Renal cortex interstitium (tissue), 11 donors: ENCODE measurements at regions not wholly inside any gene's neighbourhood (a gene's known extent, or its start where the extent isn't known, plus 50 kb on each side); places are given as distances from the start of the nearest gene placed in this dataset.

Experiments
- DNase-seq, 11 donors: peaks; one replicate each; pipeline ENCODE4 v3.0.0-alpha.2; 2013; ENCODE audit warnings: low read depth in 9 of 11, low spot score in 4 of 11; ENCODE audit errors: extremely low read depth in 1 of 11

GRCh38 chr1:116819081-116819480 is 64.9 kb downstream of the CD2 start:
- no peak for DNase-seq

GRCh38 chr1:116820369-116820768 is 66.1 kb downstream of the CD2 start:
- DNase-seq, result no peak

- DNase-seq, result no peak
Measured at GRCh38 chr1:116821763-116822162, 67.5 kb downstream of the CD2 start.

GRCh38 chr1:116824631-116825206 is 70.5 kb downstream of the CD2 start:
- no peak for DNase-seq

GRCh38 chr1:116825207-116825719 is 71.0 kb downstream of the CD2 start:
- DNase-seq, result peak in 2 of 11 donors; percentile 26 to 32

- DNase-seq, result peak in 6 of 11 donors; percentile 20 to 62 (median 41)
Measured at GRCh38 chr1:116825720-116826438, 71.6 kb downstream of the CD2 start.

- no peak for DNase-seq
Measured at GRCh38 chr1:116826818-116827606, 72.8 kb downstream of the CD2 start.

- no peak for DNase-seq
Measured at GRCh38 chr1:116827607-116828105, 73.4 kb downstream of the CD2 start.

- DNase-seq, result no peak
Measured at GRCh38 chr1:116832308-116832931, 77.3 kb upstream of the PTGFRN start.

- no peak for DNase-seq
Measured at GRCh38 chr1:116832932-116833578, 76.7 kb upstream of the PTGFRN start.

GRCh38 chr1:116833718-116834117 is 76.0 kb upstream of the PTGFRN start:
- no peak for DNase-seq

- DNase-seq, result no peak
Measured at GRCh38 chr1:116834595-116834994, 75.1 kb upstream of the PTGFRN start.

GRCh38 chr1:116835161-116835560 is 74.6 kb upstream of the PTGFRN start:
- no peak for DNase-seq

GRCh38 chr1:116836099-116836498 is 73.6 kb upstream of the PTGFRN start:
- DNase-seq, result no peak

- no peak for DNase-seq
Measured at GRCh38 chr1:116841569-116842344, 68.0 kb upstream of the PTGFRN start.

- no peak for DNase-seq
Measured at GRCh38 chr1:116842654-116843053, 67.1 kb upstream of the PTGFRN start.

GRCh38 chr1:116844775-116845174 is 64.9 kb upstream of the PTGFRN start:
- DNase-seq, result no peak

GRCh38 chr1:116847190-116847589 is 62.5 kb upstream of the PTGFRN start:
- DNase-seq, result no peak
